ENCODE measurements at regions not wholly inside any gene's neighbourhood (a gene's known extent, or its start where the extent isn't known, plus 50 kb on each side); places are given as distances from the start of the nearest gene placed in this dataset.
"Not testable (repeated sequence)": the region's sequence is repeated elsewhere in the genome, so short reads cannot be mapped to it uniquely, and the experiment has no call there.

DNA sequence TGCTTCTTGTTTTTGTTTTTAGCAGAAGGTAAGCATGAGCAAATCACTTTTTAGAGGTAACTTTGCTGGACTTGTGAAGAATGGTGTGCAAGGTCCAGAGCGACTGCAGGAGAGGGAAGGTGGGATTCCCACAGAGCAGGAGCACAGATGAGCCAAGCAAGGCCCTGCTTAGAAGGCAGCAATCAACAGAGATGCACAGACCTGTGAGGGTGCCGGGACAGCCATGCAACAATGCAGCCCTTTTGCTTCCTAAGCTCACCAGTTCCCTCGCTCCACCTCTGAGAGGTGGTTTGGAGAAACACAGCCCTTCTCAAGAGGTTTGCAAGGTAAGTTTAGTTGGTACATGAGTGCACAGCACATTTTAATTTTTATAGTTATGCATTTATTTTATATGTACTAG is 85.1 kb upstream of the FBXO28 start:
- not testable (repeated sequence) for DNase-seq (ENCODE audit: low spot score)

DNA sequence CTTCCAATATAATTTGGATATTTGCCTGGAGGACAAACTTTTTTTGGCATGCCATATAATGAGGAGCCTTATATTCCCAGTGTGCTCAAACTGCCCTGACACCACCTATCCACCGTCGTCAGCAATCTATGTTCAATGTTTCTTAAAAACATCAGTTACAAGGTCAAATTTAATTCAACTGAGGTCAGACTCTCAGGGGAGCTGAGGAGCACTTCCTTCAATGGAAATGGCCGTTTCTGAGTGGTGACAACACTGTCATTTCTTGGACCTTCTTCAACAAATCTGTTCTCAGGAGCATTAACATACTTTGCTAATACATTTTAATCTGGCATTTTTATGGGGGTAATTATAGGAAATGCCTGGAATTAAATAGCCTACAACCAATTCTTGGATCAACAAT is 90.8 kb upstream of the FBXO28 start:
- DNase-seq (ENCODE audit: low spot score): not testable (repeated sequence)

DNA sequence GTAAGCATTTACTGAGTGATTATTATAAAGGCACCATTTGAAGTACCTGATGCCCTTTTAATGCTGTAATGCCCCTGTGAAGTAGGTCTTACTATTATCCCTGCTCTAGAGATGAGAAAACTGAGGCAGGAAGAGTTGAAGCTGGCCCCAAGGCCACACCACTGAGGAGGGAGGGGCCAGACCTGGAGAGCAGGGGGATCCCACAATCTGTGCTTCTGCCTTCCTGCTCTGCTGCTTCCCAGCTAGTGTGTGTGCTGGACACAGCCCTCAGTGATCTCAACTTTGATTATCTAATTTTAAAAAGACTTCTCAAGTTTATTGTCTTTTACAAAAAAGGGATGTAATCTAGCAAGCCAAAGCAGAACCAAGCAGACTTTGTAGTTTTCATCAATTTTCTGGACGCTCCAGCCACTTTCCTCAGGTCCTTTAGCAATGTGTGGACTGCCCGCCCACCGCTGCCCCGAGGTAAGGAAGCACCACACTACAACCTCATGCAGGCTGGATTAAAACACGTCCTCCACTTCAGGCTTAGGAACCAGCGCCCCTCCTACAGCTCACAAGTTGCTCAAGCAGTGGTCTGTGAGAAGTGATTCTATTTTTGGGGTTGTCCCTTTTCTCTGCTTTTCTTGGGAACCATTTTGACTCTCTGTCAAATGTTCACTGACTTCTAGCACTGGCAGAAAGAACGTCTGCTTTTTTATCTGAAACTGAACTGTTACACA is 91.5 kb upstream of the FBXO28 start:
- DNase-seq (ENCODE audit: low spot score): not testable (repeated sequence)

GRCh38 chr1:224019866-224020265 is 94.0 kb upstream of the FBXO28 start:
- DNase-seq (ENCODE audit: low spot score): not testable (repeated sequence)

DNA sequence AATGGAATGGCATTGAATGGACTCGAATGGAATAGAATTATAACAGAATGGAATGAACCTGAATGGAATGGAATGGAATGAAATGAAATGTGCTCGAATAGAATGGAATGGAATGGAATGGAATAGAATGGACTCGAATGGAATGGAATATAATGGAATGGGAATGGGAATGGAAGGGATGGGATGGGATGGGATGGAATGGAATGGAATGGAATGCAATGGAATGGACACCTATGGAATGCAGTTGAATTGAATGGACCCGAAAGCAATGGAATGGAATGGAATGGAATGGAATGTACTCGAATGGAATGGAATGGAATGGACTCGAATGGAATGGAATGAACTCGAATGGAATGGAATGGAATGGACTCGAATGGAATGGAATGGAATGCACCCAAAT is 98.1 kb upstream of the FBXO28 start:
- not testable (repeated sequence) for DNase-seq (ENCODE audit: low spot score)

DNA sequence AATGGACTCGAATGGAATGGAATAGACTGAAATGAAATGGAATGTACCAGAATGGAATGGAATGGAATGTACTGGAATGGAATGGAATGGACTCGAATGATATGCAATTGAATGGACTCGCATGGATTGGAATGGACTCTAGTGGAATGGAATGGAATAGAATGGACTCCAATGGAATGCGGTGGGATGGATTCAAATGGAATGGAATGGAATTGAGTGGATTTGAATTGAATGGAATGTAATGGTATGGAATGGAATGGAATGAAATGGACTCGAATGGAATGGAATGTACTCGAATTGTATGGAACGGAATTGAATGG is 99.6 kb upstream of the FBXO28 start:
- DNase-seq (ENCODE audit: low spot score): no peak

DNA sequence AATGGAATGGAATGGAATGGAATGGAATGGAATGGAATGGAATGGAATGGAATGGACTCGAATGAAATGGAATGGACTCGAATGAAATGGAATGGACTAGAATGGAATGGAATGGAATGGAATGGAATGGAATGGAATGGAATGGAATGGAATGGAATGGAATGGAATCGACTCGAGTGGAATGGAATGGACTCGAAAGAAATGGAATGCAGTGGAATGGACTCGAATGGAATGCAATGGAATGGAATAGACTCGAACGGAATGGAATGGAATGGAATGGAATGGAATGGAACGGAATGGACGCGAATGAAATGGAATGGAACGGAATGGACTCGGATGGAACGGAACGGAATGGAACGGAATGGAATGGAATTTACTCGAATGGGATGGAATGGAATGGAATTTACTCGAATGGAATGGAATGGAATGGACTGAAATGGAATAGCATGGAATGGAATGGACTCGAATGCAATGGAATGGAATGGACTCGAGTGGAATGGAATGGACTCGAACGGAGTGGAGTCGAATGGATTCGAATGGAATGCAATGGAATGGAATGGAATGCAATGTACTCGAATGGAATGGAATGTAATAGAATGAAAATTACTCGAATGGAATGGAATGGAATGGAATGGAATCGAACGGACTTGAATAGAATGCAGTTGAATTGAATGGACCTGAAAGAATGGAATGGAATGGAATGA is 100.1 kb upstream of the FBXO28 start:
- not testable (repeated sequence) for DNase-seq (ENCODE audit: low spot score)

DNA sequence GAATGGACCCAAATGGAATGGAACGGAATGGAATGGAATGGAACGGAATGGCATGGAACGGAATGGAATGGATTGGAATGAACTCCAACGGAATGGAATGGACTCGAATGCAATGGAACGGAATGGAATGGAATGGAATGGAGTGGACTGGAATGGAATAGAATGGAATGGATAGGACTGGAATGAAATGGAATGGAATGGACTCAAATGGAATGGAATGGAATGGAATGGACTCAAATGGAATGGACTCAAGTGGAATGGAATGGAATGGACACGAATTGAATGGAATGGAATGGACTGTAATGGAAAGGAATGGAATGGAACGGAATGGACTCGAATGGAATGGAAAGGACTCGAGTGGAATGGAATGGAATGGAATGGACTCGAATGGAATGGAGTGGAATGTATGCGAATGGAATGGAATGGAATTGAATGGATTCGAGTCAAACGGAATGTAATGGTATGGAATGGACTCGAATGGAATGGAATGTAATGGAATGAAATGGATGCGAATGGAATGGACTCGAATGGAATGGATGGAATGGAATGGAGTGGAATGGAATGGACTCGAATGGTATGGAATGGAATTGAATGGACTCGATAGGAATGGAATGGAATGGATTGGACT is 101.0 kb upstream of the FBXO28 start:
- DNase-seq (ENCODE audit: low spot score): not testable (repeated sequence)

GRCh38 chr1:224012162-224012561 is 101.7 kb upstream of the FBXO28 start:
- not testable (repeated sequence) for DNase-seq (ENCODE audit: low spot score)

DNA sequence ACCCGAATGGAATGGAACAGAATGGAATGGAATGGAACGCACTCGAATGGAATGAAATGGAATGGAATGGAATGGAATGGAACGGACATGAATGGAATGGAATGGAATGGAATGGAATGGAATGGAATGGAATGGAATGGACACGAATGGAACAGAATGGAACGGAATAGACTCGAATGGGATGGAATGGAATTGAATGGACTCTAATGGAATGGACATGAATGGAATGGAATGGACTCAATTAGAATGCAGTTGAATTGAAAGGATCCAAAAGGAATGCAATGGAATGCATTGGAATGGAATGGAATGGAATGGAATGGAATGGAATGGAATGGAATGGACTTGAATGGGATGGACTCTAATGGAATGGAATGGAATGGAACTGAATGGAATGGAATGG is 102.2 kb upstream of the FBXO28 start:
- DNase-seq (ENCODE audit: low spot score): not testable (repeated sequence)

- DNase-seq (ENCODE audit: low spot score): not testable (repeated sequence)
Observed at GRCh38 chr1:224011153-224011552, 102.8 kb upstream of the FBXO28 start.

DNA sequence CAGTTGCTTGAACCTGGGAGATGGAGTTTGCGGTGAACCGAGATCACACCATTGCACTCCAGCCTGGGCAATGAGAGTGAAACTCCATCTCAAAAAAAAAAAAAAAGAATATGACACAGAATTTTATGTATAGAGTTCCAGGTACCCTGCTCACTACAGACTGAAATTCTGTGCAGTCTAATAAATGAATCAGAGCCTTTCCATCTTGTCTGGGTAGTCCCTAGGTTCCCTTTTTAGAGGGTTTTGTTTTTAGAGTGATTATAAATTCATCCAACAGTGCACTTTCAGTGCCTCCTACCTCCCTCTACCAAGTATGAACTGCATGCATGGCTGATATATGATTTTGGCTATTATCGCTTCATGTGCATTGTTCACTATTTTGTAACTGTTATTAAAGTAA is 107.9 kb upstream of the FBXO28 start:
- not testable (repeated sequence) for DNase-seq (ENCODE audit: low spot score)

GRCh38 chr1:224004552-224005315 is 109.2 kb upstream of the FBXO28 start:
- DNase-seq (ENCODE audit: low spot score): peak; percentile 15

DNA sequence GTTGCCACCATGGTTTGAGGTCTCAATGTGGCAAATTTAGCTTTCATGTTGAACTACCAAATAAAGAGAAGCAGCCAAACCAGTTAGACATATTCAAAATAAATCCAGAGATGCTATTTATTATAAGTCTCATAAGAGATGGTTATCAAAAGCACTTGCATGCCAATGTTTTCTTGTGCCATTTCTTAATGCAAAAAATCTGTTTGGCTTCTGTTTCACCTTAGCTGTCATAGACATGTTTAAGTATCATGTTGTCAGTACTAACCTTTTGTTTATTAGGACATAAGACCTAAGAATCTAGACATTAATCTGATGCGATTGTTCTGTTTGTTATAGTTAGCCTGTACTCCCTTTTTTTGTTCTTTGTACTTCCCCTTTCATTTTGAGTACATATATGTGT is 110.0 kb upstream of the FBXO28 start:
- DNase-seq (ENCODE audit: low spot score): not testable (repeated sequence)

GRCh38 chr1:224001757-224002156 is 112.2 kb upstream of the FBXO28 start:
- DNase-seq (ENCODE audit: low spot score): not testable (repeated sequence)

DNA sequence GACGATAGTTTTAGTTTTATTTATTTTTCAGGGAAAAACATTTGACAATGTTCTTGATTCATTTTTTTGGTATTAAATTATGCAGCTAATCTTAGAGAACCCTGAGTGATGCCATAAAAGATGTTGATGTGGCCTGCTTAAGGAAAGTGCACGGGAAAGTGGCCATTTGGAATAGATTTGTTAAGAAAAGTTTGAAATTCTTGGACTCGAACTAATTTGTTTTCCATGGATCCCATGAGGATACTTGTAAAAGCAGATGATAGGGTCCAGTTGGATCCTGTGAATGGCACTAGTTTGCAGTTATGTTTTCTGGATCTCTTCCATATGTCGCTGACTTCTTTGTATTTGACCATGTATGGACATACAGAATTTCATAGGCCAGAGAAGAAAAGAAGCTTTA is 114.2 kb upstream of the FBXO28 start:
- DNase-seq (ENCODE audit: low spot score): not testable (repeated sequence)

GRCh38 chr1:223998676-223999455 is 115.0 kb upstream of the FBXO28 start:
- not testable (repeated sequence) for DNase-seq (ENCODE audit: low spot score)

DNA sequence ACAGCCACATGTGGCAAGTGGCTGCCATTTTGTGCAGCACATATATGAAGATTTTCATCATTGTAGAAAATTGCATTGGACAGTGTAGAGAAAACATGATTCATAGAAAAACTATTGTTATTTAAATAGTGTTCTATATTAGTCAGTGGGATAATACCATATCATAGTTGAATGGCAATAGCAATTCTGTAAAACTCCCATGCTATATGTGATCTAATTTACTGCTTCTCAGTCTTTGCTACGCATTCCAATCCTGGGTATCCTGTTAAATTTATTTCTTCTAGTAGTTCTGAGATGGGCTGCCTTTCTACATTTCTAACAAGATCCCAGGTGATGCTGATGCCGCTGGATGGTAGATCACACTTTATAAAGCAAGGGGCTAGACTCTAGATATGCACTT is 117.5 kb upstream of the FBXO28 start:
- DNase-seq (ENCODE audit: low spot score): not testable (repeated sequence)

DNA sequence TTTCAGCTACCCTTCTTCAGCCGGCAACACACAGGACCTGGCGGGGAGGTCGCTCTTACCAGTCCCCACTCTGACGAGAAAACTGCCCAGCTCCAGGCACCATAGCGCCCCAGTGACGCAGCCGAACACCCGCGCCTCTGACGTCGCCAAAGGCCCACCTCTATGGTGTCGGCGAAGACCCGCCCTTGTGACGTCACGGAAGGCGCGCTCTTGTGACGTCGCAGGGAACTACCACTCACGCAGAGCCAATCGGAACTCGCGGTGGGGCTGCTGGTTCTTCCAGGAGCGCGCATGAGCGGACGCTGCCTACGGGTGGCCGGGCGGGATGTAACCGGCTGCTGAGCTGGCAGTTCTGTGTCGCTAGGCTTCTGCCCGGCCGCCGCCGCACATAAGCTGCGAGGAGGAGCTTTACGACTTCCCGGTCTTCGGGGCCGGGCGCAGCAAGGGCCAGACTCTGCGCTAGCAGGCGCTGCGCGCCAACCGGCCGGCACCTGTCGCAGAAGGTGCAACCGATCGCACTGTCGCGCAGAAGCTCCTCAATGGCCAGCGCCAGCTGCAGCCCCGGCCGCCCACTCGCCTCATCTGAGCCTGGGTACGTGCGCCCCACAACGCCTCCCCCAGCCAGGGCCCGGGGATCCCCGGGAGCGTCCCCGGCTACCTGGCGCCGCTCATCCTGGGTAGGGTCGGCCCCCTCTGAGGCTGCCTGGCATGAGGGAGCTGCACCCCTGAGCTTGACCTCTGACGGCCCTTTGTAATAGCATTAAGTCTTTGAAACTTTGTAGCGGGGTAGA is 121.3 kb upstream of the FBXO28 start:
- peak; percentile 96 for DNase-seq (ENCODE audit: low spot score)

DNA sequence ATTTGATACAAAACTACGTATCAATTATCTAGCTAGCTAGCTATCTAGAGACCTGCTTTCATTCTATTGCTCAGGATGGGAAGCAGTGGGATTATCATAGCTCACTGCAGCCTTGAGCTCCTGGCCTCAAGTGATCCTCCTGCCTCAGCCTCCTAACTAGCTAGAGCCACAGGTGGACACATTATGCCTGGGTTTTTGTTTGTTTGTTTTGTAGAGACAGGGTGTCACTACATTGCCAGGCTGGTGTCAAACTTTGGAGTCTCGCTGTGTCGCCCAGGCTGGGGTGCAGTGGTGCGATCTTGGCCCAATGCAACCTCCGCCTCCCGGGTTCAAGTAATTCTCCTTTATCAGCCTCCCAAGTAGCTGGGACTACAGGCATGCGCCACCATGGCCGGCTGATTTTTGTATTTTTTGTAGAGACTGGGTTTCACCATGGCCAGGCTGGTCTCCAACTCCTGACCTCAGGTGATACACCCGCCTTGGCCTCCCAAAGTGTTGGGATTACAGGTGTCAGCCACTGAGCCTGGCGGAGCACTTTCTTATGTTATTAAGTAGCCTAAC is 122.5 kb upstream of the FBXO28 start:
- DNase-seq (ENCODE audit: low spot score): not testable (repeated sequence)

Measured in AG20443 (cell line).